HG02943 (cell line): ENCODE measurements at regions not wholly inside any gene's neighbourhood (a gene's known extent, or its start where the extent isn't known, plus 50 kb on each side); places are given as distances from the start of the nearest gene placed in this dataset.
"Not testable (repeated sequence)": the region's sequence is repeated elsewhere in the genome, so short reads cannot be mapped to it uniquely, and the experiment has no call there.

Experiments used
- ATAC-seq: cut with Tn5 transposase; IDR thresholded peaks from one replicate; pipeline ENCODE4 v1.9.1; 2021; ENCODE audit warnings: mild to moderate bottlenecking, low read depth, moderate library complexity; ENCODE audit not compliant: unreplicated experiment

- ATAC-seq, result no peak
These were observed 158.9 kb upstream of the OLIG3 start for GRCh38 chr6:137652961-137653705.

GRCh38 chr6:137653706-137654059 is 159.5 kb upstream of the OLIG3 start:
- no peak for ATAC-seq

GRCh38 chr6:137654365-137654981 is 160.3 kb upstream of the OLIG3 start:
- ATAC-seq, result no peak

DNA sequence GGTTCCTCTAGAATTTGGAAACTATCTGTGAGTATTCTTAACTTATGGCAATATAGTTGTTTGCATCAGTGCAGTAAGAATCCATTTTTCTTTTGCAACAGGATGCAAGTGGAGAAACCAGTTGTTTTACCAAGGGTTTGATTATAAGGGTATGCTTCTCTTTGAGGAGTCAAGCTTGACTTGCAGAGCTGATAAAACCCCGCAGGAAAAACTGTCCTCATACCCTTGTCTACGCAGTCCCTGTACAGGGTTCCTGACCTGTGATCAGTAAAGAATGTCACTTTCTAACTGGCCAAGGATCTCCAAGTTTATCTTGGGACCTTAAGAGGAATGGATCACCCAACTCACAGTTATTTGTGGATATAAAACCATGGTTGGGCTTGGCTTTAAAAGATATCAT is 161.1 kb upstream of the OLIG3 start:
- ATAC-seq, result no peak

DNA sequence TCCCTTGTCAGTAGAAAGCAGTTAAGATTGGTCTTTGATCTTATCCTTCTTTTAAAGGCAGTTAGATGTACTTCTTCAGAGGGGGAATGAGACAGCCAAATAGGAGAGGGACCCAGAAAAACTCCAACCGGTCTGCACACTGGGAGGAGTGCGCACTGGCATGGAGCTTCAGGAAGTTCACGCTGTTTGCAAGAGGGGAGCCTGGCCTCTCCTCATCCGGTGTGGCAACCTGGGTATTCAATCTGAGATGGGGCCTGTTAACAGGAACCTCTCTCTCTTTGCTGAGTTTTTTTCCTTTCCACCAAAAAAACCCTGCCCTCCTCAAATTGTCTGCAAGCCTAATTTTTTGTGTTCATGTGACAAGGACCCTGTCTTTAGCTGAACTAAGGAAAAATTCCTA is 162.5 kb upstream of the OLIG3 start:
- no peak for ATAC-seq

GRCh38 chr6:137657351-137657911 is 163.2 kb upstream of the OLIG3 start:
- no peak for ATAC-seq

- ATAC-seq, result no peak
These were observed 164.1 kb upstream of the OLIG3 start for GRCh38 chr6:137658287-137658686.

DNA sequence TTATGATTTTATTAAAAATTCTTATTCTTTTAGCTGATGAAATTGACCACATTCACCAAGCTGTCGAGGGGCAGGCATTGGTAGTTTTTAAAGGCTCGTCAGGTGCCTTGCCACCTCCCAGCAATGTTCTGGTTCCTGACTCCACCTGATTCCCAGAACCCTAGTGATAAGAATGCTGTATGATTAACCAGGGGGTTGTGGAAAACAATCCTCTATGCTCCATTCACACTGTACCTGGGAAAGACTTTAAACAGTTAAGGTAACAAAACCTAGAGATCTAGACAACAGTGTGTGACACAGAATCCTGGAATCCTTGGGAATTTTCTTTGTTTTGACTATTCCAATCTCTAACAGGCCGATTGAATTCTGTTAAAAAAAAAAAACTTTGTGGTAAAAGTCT is 165.7 kb upstream of the OLIG3 start:
- ATAC-seq, result no peak

- ATAC-seq, result no peak
These were observed 166.1 kb upstream of the OLIG3 start for GRCh38 chr6:137660296-137660731.

DNA sequence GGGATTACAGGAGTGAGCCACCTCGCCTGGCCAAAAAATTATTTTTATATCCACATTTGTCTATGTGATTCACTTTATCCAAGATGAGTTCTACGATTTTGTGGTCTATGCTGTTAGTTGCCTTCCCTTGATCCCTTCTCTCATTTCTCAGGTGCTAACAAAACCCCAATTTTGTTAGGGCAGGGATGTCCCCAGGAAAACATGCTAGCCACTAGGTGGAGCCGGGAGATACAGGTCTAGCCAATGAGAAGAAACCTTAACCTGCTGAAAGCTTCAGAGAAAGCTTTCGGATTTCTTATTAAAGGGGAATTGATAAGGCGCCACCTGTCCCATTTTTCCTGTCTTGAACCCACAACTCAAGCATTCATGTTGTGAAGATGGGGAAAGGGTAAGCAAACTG is 167.4 kb upstream of the OLIG3 start:
- ATAC-seq, result no peak

- no peak for ATAC-seq
These were observed 170.0 kb upstream of the OLIG3 start for GRCh38 chr6:137664183-137664582.

- ATAC-seq, result no peak
These were observed 171.2 kb upstream of the OLIG3 start for GRCh38 chr6:137665342-137665934.

GRCh38 chr6:137666202-137666774 is 172.1 kb upstream of the OLIG3 start:
- ATAC-seq, result no peak

DNA sequence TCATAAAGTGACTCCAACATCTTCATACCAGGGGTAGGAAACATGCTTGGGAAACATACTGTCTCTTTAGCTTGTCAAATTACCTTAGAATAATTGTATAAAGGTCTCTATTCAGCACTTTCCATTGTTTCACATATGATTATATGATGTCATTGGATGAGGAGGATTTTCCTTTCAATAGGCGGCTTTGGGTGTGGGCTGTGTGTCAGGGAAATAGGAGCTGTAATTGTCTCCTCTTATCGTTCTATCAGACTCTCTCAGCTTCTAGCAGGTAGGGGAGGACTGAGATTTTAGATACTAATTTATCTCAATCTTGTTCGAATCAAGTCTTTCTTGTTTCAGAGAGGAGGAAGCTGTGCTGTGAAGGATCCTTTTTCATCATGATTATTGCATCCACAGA is 179.4 kb upstream of the OLIG3 start:
- ATAC-seq, result no peak

DNA sequence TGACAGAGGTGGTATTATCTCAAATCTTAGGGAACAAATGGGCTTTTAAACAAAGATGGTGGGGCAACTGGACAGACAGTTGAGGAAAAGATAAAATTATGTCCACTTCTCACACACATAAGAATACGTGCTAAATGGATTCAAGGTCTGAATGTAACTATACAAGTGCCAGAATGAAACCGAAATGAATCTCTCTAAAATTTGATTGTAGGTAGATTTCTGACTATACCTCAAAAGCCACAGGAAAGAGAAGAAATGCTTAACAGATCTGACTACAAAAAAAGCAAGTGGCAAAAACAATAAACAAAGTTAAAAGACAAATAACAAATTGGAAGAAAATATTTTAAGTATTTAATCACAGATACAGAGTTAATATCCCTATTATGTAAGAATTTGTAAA is 182.7 kb upstream of the OLIG3 start:
- ATAC-seq, result no peak

GRCh38 chr6:137677709-137678108 is 183.5 kb upstream of the OLIG3 start:
- ATAC-seq, result no peak

DNA sequence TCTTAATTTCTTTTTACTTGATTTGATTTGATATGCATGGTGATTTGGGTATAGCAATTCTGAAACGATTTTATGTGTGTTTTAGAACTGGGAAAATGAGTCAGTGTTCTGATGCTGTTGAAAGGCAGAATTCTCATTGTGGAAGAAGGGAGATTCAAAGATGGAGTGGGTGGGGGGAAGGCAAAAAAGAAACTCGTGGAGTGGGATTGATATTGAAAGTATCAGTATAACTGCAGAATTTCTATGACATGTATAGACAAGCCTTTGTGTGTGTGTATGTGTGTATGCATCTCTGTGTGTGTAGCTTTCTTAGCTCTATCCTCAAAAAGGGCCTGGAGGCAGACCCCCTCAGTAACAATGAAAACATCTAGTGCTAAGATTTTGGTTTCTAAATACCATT is 184.3 kb upstream of the OLIG3 start:
- no peak for ATAC-seq

GRCh38 chr6:137680705-137681346 is 186.2 kb upstream of the TNFAIP3 start:
- no peak for ATAC-seq

DNA sequence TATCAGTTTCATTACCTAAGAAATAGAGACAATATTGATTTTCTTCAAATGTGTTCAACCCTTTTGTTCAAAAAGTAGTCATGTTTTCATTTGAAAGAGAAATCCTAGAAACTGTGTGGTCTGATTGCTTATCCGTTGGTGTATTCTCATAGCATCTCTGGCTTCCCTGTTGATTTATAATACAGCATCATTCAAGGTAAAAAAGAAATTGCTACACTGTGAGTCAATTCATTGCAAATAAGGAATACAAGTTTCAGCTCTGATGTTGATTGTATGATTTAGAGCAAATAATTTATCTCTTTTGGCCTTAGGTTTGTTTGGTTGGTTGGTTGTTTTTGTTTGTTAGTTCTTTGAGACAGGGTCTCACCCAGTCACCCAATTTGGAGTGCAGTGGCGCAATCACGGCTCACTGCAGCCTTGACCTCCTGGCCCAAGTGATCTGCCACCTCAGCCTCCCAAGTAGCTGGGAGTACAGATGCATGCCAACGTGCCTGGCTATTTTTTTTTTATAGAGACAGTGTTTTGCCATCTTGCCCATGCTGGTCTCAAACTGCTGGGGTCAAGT is 185.5 kb upstream of the TNFAIP3 start:
- no peak for ATAC-seq

GRCh38 chr6:137682658-137683057 is 184.4 kb upstream of the TNFAIP3 start:
- not testable (repeated sequence) for ATAC-seq

GRCh38 chr6:137683916-137684315 is 183.1 kb upstream of the TNFAIP3 start:
- no peak for ATAC-seq
